RWPE1 (cell line): ENCODE measurements at regions not wholly inside any gene's neighbourhood (a gene's known extent, or its start where the extent isn't known, plus 50 kb on each side); places are given as distances from the start of the nearest gene placed in this dataset.
"Not testable (repeated sequence)": the region's sequence is repeated elsewhere in the genome, so short reads cannot be mapped to it uniquely, and the experiment has no call there.

Experiments used
- CTCF ChIA-PET: fragments of 350-600 bp; sonication (Branson Sonifier 250); formaldehyde crosslinking; extraction: SDS; loops from one replicate; lab custom pipeline; 2021; lab: Yijun Ruan, JAX
- POLR2A ChIA-PET: fragments of 400-600 bp; formaldehyde crosslinking; extraction: SDS; loops from one replicate; lab custom pipeline; 2020; ENCODE audit warnings: antibody characterized with exemption; ENCODE audit not compliant: low non-redundant PET; lab: Yijun Ruan, JAX
- DNase-seq: peaks from one replicate; pipeline ENCODE4 v3.0.0; 2012; ENCODE audit warnings: low spot score
- H3K27ac ChIP-seq: fragments of 450-650 bp; 2 replicates; pipeline ENCODE4 v1.5.1; 2017
- TF ChIP-seq, protein P1 (sequence below): fragments of 450-650 bp; conservative IDR thresholded peaks from 2 replicates; pipeline ENCODE4 v1.5.1; 2017; ENCODE audit warnings: low read depth, mild to moderate bottlenecking

DNA sequence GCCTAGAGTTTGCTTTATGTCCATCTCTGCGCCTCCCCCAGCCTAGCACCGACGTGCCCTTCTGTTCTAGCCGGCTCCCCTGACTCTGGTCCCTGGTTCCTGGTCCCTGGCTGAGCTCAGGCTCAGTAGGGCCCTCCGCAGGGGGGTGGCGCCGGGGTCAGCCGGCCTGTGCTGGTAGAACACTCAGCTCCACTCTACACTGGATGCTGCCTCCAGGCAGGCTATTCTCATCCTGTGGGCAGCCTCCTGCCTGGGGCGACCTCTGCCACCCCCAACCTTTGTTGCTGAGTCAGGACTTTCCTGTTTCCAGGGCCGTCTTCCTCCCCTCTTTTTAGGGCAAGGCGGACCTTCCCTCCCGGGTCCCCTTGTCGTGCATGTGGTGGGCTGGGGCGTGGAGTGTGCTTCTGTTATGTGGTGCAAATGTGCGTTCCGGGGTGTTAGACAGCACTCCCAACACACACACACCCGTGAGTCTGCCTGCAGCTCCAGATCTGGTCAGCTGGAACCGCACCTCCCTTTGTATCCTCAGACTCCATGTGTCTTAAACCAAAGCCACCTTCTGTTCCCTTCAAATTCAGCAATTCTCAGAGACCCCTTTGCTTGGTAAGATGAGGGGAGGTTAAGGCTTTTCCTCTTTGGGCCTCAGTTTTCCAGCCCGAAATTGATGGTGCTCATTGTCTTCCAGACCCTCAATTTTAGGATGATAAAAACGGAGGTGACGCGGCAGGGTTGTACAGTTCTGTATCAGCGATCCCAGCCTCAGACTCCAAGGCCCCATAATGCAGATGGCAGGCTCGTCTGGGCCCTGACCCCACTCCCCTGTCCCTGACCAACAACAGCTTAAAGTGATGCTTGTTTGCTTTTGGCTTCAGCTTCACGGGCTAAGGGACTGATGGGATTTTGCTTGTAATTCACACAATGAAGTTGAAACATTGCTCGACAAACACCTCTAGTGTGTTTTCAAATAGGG lies 1327.9 kb downstream of the BRD1 start:
- ChIA-PET CTCF (no interaction called here), POLR2A (no interaction called here)
- DNase-seq: no peak
- H3K27ac ChIP-seq: no peak overlapping the region
- TF ChIP-seq, protein P1, sequence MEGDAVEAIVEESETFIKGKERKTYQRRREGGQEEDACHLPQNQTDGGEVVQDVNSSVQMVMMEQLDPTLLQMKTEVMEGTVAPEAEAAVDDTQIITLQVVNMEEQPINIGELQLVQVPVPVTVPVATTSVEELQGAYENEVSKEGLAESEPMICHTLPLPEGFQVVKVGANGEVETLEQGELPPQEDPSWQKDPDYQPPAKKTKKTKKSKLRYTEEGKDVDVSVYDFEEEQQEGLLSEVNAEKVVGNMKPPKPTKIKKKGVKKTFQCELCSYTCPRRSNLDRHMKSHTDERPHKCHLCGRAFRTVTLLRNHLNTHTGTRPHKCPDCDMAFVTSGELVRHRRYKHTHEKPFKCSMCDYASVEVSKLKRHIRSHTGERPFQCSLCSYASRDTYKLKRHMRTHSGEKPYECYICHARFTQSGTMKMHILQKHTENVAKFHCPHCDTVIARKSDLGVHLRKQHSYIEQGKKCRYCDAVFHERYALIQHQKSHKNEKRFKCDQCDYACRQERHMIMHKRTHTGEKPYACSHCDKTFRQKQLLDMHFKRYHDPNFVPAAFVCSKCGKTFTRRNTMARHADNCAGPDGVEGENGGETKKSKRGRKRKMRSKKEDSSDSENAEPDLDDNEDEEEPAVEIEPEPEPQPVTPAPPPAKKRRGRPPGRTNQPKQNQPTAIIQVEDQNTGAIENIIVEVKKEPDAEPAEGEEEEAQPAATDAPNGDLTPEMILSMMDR: no peak

DNA sequence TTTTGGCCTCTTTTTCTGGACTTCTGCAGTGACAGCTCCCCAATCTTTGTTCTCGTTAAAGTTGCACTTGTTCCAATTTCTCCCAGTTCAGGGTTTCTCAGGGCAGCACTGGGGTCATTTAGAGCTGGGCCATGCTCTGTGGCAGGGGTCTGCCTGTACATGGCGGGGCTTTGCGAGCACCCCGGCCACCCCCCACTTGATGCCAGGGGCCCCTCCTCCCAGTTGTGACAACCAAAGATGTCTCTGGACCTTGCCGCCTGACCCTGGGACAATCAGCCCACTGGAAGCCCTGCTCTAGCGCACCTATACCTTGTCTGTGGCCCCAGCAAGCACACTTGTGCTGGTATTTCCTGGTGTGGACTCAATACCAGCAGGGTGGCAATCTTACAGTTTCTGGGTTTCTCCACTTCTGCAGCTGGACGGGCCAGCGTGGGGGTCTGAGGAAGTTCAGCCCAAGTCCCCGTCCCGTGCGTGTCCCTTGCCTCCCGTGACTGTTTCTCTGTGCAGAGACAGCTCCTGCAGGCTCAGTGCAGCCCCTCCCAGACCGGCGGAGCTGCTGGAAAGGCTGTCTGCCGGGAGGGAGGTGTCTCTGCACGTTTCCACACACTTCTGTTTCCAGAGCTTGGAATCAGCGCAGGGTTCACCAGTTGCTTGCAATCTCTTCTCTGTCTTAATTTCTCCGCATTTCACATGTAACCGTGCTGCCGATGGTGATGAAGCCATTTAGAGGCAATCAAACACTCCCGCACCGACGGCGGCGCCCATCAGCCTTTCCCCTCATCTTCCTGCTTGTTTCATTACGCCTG lies 1328.9 kb downstream of the BRD1 start:
- ChIA-PET CTCF (no interaction called here), POLR2A (no interaction called here)
- TF ChIP-seq, protein P1: no peak
- no peak for DNase-seq
- no peak overlapping the region for H3K27ac ChIP-seq

DNA sequence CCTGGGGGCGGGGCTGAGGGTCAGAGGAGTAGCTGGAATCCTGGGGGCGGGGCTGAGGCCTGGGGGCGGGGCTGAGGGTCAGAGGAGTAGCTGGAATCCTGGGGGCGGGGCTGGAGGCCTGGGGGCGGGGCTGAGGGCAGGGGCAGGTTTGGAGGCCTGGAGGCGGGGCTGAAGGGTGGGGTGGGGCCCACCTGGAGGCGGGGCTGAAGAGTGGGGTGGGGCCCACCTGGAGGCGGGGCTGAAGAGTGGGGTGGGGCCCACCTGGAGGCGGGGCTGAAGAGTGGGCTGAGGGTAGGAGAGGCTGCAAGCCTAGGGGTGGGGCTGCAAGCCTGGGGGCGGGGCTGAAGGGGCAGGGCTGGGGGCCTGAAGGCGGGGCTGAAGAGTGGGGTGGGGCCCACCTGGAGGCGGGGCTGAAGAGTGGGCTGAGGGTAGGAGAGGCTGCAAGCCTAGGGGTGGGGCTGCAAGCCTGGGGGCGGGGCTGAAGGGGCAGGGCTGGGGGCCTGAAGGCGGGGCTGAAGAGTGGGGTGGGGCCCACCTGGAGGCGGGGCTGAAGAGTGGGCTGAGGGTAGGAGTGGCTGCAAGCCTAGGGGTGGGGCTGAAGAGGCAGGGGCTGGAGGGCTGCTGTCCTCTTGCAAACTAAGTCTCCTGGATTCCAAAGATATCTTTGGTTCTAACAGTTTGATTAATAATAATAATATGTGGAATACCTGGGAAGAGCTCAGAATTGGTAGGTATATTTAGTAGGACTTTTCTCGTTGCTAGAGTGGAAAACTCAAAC lies 1329.7 kb downstream of the BRD1 start:
- POLR2A ChIA-PET, H3K27ac ChIP-seq, DNase-seq, CTCF ChIA-PET: not testable (repeated sequence)

DNA sequence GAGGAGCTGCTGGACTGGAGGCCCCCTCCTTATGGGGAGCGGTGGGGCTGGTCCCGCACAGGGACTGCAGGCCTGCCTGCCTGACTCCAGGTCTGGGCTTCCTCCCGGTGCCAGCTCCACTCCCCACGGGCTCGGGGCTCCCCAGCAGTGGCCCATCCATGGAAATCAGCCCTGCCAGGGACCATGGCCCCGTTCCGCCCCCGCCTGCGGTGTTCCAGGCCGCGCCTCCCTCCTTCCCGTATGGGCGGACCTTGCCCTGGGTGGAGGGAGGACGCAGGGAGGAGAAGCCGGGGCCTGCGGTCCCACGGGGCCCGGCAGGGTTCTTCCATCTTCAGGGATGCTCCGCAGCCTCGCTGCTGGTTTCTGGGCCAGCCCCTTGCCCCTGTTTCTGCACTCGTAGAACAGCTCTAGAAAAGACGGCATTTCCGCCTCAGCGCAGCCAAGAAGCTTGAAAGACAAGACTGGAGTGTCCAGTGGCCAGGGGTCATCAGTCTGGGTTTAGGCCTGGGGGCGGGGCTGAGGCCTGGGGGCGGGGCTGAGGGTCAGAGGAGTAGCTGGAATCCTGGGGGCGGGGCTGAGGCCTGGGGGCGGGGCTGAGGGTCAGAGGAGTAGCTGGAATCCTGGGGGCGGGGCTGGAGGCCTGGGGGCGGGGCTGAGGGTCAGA lies 1330.6 kb downstream of the BRD1 start:
- TF ChIP-seq, protein P1: no peak
- DNase-seq: no peak
- no peak overlapping the region for H3K27ac ChIP-seq
- ChIA-PET POLR2A (no interaction called here), CTCF (no interaction called here)

DNA sequence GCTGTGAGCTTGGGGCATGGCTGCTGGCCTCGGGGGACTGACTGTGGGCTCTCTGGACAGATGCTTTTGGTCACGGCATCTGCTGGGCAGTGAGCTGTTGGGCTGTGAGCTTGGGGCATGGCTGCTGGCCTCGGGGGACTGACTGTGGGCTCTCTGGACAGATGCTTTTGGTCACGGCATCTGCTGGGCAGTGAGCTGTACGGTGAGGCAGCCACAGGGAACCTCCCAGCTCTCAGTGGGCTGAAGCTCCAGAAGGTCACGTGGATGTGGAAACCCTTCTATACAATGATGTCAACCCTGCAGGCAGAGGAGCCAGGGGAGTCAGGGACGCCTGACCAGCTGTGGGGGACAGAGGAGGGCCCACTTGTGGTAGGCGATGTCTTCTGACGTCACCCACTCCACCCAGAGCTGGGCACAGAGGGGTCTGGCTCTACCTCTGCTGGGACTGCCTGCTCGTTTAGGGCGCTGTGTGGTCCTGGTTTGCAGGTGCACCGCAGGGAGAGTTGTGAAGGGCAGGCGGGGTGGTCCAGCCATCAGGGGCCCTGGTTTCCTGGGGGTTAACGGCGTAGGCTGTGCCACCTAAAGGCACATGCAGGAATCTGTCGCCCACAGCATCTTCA lies 1331.3 kb downstream of the BRD1 start:
- TF ChIP-seq, protein P1: no peak
- no peak overlapping the region for H3K27ac ChIP-seq
- POLR2A ChIA-PET: no interaction called here
- no peak for DNase-seq
- CTCF ChIA-PET: no interaction called here

DNA sequence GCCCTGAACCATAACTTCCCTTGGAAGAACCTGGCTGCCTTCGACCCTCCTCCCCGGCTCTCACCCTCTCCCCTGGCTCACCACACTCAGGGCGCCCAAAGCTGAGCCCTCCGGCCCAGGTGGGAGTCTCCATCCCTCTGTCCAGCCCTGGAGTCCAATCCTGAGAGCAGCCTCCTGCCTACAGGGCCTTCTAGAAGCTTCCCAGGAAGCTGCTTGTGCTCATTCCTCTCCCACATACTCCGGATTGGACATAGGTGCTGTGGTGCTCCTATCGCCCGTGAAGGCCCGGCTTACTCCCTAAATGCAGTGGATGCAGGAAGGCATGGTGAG lies 1332.0 kb downstream of the BRD1 start:
- ChIA-PET CTCF (no interaction called here), POLR2A (no interaction called here)
- no peak for DNase-seq
- H3K27ac ChIP-seq: no peak overlapping the region
- TF ChIP-seq, protein P1: no peak
